HepG2 (cell line): ENCODE measurements at regions not wholly inside any gene's neighbourhood (a gene's known extent, or its start where the extent isn't known, plus 50 kb on each side); places are given as distances from the start of the nearest gene placed in this dataset.

ENCODE experiments used
- ELF4 ChIP-seq: sonication (generic); formaldehyde crosslinking; IDR thresholded peaks from 2 replicates; pipeline ENCODE4 v1.5.0; 2020; ENCODE audit warnings: missing genetic modification reagents, mild to moderate bottlenecking, moderate library complexity, borderline replicate concordance
- IRF2 ChIP-seq: IDR thresholded peaks from 2 replicates; pipeline ENCODE4 v1.6.1; 2018; ENCODE audit warnings: missing genetic modification reagents, missing compliant biosample characterization
- POLR2A ChIP-seq, 2 experiments: IDR thresholded peaks; 2 replicates each; pipeline ENCODE4 v1.6.1; 2011; ENCODE audit warnings: low read depth in 2 of 2, low read length in 2 of 2, mild to moderate bottlenecking in 1 of 2, moderate library complexity in 1 of 2; ENCODE audit not compliant: insufficient read depth in 1 of 2
- SMC3 ChIP-seq: IDR thresholded peaks from 2 replicates; pipeline ENCODE4 v1.6.1; 2011; ENCODE audit warnings: low read length, improper control_type of control experiment
- TF ChIP-seq, protein P1 (sequence below): sonication (generic); formaldehyde crosslinking; IDR thresholded peaks from 2 replicates; pipeline ENCODE4 v1.5.0; 2020; ENCODE audit warnings: mild to moderate bottlenecking, missing genetic modification reagents, moderate library complexity

DNA sequence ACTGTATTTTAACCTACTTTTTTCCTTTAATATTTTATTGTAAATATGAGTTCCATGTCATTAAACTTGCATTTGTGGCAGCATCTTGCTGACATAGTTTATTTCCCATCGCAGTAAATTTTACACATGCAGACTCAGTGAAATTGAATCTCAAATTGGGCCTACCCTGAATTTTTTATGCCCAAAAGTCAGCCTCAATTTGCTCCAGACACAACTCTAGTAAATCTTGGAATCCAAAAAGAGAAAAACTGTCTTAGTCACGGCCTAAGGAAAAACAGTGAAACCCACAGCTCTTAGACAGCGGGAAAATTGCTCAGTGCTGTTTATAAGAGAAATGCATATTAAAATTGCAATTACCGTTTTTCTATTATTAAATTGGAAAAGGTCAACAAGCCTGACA, 85.3 kb upstream of the PCSK2 start:
- TF ChIP-seq SMC3 (no peak), IRF2 (CRISPR knock-in tag) (no peak), ELF4 (CRISPR knock-in tag) (no peak), POLR2A (IDR thresholded peaks at IDR 0.05; ENCODE audit: insufficient read depth in 1 of 2, low read depth in 2 of 2, low read length in 2 of 2) (no peak)
- TF ChIP-seq, protein P1, sequence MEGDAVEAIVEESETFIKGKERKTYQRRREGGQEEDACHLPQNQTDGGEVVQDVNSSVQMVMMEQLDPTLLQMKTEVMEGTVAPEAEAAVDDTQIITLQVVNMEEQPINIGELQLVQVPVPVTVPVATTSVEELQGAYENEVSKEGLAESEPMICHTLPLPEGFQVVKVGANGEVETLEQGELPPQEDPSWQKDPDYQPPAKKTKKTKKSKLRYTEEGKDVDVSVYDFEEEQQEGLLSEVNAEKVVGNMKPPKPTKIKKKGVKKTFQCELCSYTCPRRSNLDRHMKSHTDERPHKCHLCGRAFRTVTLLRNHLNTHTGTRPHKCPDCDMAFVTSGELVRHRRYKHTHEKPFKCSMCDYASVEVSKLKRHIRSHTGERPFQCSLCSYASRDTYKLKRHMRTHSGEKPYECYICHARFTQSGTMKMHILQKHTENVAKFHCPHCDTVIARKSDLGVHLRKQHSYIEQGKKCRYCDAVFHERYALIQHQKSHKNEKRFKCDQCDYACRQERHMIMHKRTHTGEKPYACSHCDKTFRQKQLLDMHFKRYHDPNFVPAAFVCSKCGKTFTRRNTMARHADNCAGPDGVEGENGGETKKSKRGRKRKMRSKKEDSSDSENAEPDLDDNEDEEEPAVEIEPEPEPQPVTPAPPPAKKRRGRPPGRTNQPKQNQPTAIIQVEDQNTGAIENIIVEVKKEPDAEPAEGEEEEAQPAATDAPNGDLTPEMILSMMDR = no peak
